Uterus (tissue), 2 donors: ENCODE measurements at regions not wholly inside any gene's neighbourhood (a gene's known extent, or its start where the extent isn't known, plus 50 kb on each side); places are given as distances from the start of the nearest gene placed in this dataset.

ENCODE experiments used
- POLR2A ChIP-seq, 2 donors: fragments of 450-650 bp; IDR thresholded peaks; one replicate each; pipeline ENCODE4 v1.6.1; 2016; ENCODE audit warnings: antibody characterized with exemption in 2 of 2, mild to moderate bottlenecking in 1 of 2, moderate library complexity in 1 of 2
- TF ChIP-seq, protein P1 (sequence below), 4 experiments: fragments of 200-600 bp in 2 of 4; fragments of 450-650 bp in 2 of 4; sonication (generic) in 2 of 4; IDR thresholded peaks; one replicate each; pipeline ENCODE4 v1.5.1; 2016 to 2019; ENCODE audit warnings: antibody characterized with exemption in 4 of 4, mild to moderate bottlenecking in 2 of 4, moderate library complexity in 1 of 4

DNA sequence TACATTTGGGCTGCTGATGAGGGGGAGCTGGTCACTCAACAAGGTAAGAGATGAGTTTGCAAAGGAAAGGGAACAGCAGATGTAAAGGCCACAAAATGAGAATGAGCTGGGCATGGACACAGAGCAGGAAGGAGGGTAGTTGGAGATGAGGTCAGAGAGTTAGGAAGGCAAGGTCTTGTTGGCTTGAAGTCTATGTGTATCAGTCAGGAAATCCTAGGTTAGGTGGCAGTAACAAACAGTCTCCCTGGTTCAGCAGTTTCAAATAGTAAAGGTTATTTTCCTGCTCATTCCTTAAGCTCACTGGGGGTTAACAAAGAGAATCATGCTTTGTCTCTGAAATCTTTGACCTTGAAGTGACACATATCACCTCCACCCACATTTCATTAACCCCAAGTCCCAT lies 58.3 kb upstream of the ARL4C start:
- TF ChIP-seq, protein P1, sequence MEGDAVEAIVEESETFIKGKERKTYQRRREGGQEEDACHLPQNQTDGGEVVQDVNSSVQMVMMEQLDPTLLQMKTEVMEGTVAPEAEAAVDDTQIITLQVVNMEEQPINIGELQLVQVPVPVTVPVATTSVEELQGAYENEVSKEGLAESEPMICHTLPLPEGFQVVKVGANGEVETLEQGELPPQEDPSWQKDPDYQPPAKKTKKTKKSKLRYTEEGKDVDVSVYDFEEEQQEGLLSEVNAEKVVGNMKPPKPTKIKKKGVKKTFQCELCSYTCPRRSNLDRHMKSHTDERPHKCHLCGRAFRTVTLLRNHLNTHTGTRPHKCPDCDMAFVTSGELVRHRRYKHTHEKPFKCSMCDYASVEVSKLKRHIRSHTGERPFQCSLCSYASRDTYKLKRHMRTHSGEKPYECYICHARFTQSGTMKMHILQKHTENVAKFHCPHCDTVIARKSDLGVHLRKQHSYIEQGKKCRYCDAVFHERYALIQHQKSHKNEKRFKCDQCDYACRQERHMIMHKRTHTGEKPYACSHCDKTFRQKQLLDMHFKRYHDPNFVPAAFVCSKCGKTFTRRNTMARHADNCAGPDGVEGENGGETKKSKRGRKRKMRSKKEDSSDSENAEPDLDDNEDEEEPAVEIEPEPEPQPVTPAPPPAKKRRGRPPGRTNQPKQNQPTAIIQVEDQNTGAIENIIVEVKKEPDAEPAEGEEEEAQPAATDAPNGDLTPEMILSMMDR (IDR thresholded peaks at IDR 0.05), result no peak
- no peak for TF ChIP-seq POLR2A (IDR thresholded peaks at IDR 0.05)
